HEK293T (cell line): ENCODE measurements at regions not wholly inside any gene's neighbourhood (a gene's known extent, or its start where the extent isn't known, plus 50 kb on each side); places are given as distances from the start of the nearest gene placed in this dataset.
"Not testable (repeated sequence)": the region's sequence is repeated elsewhere in the genome, so short reads cannot be mapped to it uniquely, and the experiment has no call there.

Experiments
- CTCF ChIA-PET: fragments of 350-600 bp; formaldehyde crosslinking; extraction: SDS; loops from one replicate; lab custom pipeline; 2021; ENCODE audit warnings: antibody characterized with exemption, inconsistent platforms; lab: Yijun Ruan, JAX
- POLR2A ChIA-PET: fragments of 350-600 bp; formaldehyde crosslinking; extraction: SDS; loops from one replicate; lab custom pipeline; 2020; ENCODE audit warnings: antibody characterized with exemption, inconsistent platforms; lab: Yijun Ruan, JAX
- DNase-seq: peaks from one replicate; pipeline ENCODE4 v3.0.0; 2012; ENCODE audit warnings: mixed read lengths; ENCODE audit errors: extremely low spot score
- ARNT ChIP-seq: fragments of 450-650 bp; IDR thresholded peaks from 2 replicates; pipeline ENCODE4 v1.6.1; 2017; ENCODE audit warnings: mild to moderate bottlenecking
- BHLHE40 ChIP-seq: fragments of 450-650 bp; IDR thresholded peaks from 2 replicates; pipeline ENCODE4 v1.6.1; 2016; ENCODE audit warnings: mild to moderate bottlenecking, moderate library complexity, borderline replicate concordance
- CTBP1 ChIP-seq: fragments of 450-650 bp; IDR thresholded peaks from 2 replicates; pipeline ENCODE4 v1.6.1; 2016; ENCODE audit warnings: borderline replicate concordance
- ELF4 ChIP-seq: fragments of 450-650 bp; IDR thresholded peaks from 2 replicates; pipeline ENCODE4 v1.6.1; 2017; ENCODE audit warnings: antibody characterized with exemption
- FOXA1 ChIP-seq: fragments of 450-650 bp; IDR thresholded peaks from 2 replicates; pipeline ENCODE4 v1.6.1; 2016; ENCODE audit warnings: mild to moderate bottlenecking
- FOXK2 ChIP-seq: fragments of 450-650 bp; IDR thresholded peaks from 2 replicates; pipeline ENCODE4 v1.6.1; 2016; ENCODE audit warnings: mild to moderate bottlenecking
- FOXM1 ChIP-seq: fragments of 450-650 bp; IDR thresholded peaks from 2 replicates; pipeline ENCODE4 v1.6.1; 2017; ENCODE audit warnings: mild to moderate bottlenecking, borderline replicate concordance
- HDGF ChIP-seq: fragments of 450-650 bp; IDR thresholded peaks from 2 replicates; pipeline ENCODE4 v1.6.1; 2017; ENCODE audit warnings: antibody characterized with exemption, borderline replicate concordance
- L3MBTL2 ChIP-seq: fragments of 450-650 bp; conservative IDR thresholded peaks from 2 replicates; pipeline ENCODE4 v1.6.1; 2016; ENCODE audit warnings: mild to moderate bottlenecking
- LEF1 ChIP-seq: fragments of 450-650 bp; IDR thresholded peaks from 2 replicates; pipeline ENCODE4 v1.6.1; 2017; ENCODE audit warnings: mild to moderate bottlenecking, borderline replicate concordance
- NFRKB ChIP-seq: fragments of 450-650 bp; IDR thresholded peaks from 2 replicates; pipeline ENCODE4 v1.6.1; 2016; ENCODE audit warnings: mild to moderate bottlenecking, moderate library complexity
- SP1 ChIP-seq: fragments of 450-650 bp; IDR thresholded peaks from 2 replicates; pipeline ENCODE4 v1.6.1; 2017
- SUZ12 ChIP-seq: fragments of 450-650 bp; IDR thresholded peaks from 2 replicates; pipeline ENCODE4 v1.6.1; 2016; ENCODE audit warnings: mild to moderate bottlenecking
- TARDBP ChIP-seq: fragments of 450-650 bp; IDR thresholded peaks from 2 replicates; pipeline ENCODE4 v1.6.1; 2016
- ZNF384 ChIP-seq: fragments of 450-650 bp; IDR thresholded peaks from 2 replicates; pipeline ENCODE4 v1.6.1; 2016
- TF ChIP-seq, protein P1 (sequence below): fragments of 450-650 bp; IDR thresholded peaks from 2 replicates; pipeline ENCODE4 v1.6.1; 2016

DNA sequence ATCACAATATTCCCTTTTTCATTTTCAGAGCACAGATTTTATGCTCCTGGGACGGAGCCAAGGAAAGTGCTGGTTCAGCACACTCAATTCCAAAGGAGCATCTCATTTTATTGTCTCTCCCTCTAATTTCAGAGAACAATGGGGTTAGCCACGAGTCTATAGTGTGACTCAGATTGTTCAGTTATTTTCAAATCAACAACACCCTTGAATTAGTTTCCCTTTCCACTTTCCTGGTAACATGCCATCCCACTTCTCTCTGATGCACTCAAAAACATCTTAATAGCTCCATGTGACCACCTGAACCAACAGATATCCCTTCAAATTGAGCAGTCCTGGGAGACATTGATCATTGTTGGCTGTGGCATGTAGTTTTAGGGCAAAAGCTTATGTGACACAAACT is 389.7 kb upstream of the MDFIC2 start:
- no peak for DNase-seq
- CTCF ChIA-PET = no interaction called here
- POLR2A ChIA-PET = no interaction called here
- TF ChIP-seq, protein P1, sequence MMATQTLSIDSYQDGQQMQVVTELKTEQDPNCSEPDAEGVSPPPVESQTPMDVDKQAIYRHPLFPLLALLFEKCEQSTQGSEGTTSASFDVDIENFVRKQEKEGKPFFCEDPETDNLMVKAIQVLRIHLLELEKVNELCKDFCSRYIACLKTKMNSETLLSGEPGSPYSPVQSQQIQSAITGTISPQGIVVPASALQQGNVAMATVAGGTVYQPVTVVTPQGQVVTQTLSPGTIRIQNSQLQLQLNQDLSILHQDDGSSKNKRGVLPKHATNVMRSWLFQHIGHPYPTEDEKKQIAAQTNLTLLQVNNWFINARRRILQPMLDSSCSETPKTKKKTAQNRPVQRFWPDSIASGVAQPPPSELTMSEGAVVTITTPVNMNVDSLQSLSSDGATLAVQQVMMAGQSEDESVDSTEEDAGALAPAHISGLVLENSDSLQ = no peak
- TF ChIP-seq FOXM1 (no peak), NFRKB (no peak), FOXA1 (no peak), ARNT (no peak), BHLHE40 (no peak)

DNA sequence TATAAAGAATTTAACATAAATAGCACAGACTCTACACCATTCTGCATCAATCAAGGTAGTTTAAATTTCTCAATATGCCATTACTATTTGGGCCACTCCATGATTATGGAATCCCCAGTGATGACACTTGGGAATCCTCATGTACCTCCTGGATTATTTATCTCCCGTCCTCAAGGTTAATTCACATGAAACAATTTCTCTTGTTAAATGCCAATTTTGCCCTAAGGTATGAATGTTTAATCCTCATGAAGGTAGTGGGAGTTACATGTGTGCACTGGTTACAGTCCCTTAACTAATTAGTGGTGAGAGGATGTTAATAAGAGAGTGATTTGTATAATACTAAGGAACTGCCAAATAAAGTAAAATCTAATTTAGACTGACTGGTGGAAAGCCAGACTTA is 372.3 kb upstream of the MDFIC2 start:
- CTCF ChIA-PET = interaction anchor here (0.6 kb wide), 1 partner anchor 191 kb away, joined by 4 read pairs; no protein-coding TSS in a partner anchor
- POLR2A ChIA-PET = no interaction called here
- TF ChIP-seq ARNT (no peak), SP1 (no peak), FOXK2 (no peak), L3MBTL2 (no peak), ZNF384 (no peak), ELF4 (no peak), LEF1 (no peak), FOXA1 (no peak), SUZ12 (no peak), HDGF (no peak), TARDBP (no peak), FOXM1 (no peak)
- TF ChIP-seq, protein P1 = no peak
- no peak for DNase-seq

DNA sequence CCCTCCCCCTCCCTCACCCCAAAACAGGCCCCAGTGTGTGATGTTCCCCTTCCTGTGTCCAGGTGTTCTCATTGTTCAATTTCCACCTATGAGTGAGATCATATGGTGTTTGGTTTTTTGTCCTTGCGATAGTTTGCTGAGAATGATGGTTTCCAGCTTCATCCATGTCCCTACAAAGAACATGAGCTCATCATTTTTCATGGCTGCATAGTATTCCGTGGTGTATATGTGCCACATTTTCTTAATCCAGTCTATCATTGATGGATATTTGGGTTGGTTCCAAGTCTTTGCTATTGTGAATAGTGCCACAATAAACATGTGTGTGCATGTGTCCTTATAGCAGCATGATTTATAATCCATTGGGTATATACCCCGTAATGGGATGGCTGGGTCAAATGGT is 363.4 kb upstream of the MDFIC2 start:
- DNase-seq, POLR2A ChIA-PET, CTCF ChIA-PET: not testable (repeated sequence)

GRCh38 chr3:70658513-70659310 is 346.3 kb upstream of the MDFIC2 start:
- POLR2A ChIA-PET = no interaction called here
- TF ChIP-seq FOXK2 (no peak), TARDBP (no peak), LEF1 (no peak), FOXA1 (no peak), BHLHE40 (no peak), ELF4 (no peak), CTBP1 (no peak), HDGF (no peak), ZNF384 (no peak), SUZ12 (no peak), ARNT (no peak), NFRKB (no peak), FOXM1 (no peak), SP1 (no peak), L3MBTL2 (no peak)
- TF ChIP-seq, protein P1 = no peak
- DNase-seq = no peak
- CTCF ChIA-PET = no interaction called here

- CTCF ChIA-PET = no interaction called here
- no peak for TF ChIP-seq SP1
- DNase-seq = no peak
- POLR2A ChIA-PET = no interaction called here
These were observed 345.0 kb upstream of the MDFIC2 start for GRCh38 chr3:70657454-70657853.

- TF ChIP-seq L3MBTL2 (no peak), ARNT (no peak)
- DNase-seq = no peak
- CTCF ChIA-PET = no interaction called here
- POLR2A ChIA-PET = no interaction called here
These were observed 335.4 kb upstream of the MDFIC2 start for GRCh38 chr3:70647823-70648222.

DNA sequence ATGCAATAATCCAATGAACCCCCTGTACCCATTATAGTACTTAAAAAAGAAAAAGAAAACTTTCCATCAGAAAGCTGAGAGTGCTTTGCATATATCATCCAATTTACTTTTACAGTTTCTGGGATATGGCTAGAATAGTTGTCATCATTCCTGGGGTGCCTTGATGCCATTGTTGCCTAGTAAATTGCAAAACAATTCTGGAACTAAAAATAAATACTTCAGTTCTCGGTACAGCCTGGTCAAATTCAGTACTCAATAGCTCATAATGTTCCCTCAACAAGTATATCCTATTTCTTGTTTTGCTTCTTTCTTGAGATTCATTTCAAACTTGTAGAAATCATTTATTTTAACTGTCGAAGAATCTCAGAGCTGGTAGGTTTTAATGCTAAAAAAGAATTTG is 334.7 kb upstream of the MDFIC2 start:
- TF ChIP-seq LEF1 (no peak), BHLHE40 (no peak), HDGF (no peak), L3MBTL2 (no peak), FOXA1 (no peak), ZNF384 (no peak), ELF4 (no peak)
- DNase-seq = no peak
- ChIA-PET CTCF (no interaction called here), POLR2A (no interaction called here)
